NCI-H2029 treated with DMSO at 0.1 percent for 48 hours (cell line): ENCODE measurements at regions not wholly inside any gene's neighbourhood (a gene's known extent, or its start where the extent isn't known, plus 50 kb on each side); places are given as distances from the start of the nearest gene placed in this dataset.

Experiments used
- DNase-seq: peaks from one replicate; lab custom pipeline; 2025; lab: John Stamatoyannopoulos, UW

DNA sequence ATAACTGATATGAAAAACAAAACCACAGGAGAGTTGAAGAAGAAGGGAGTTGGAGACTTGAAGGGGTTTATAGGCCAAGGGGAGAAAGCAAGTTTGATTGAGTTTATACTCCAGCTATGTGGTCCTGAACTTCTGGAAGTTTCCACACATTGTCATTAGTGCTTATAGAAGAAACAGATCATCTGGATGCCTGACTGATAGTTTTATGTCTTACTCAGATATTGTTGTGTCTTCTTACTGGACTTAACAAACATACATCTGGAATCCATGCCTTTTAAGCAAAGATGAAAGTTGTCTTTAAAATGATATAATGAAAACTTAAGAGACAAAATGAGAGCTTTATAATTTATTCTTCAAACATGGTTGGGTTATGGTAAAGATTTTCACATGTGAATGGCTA, 101.3 kb upstream of the FZD8 start:
- DNase-seq = no peak

GRCh38 chr10:35739998-35740397, 97.9 kb upstream of the FZD8 start:
- no peak for DNase-seq

DNA sequence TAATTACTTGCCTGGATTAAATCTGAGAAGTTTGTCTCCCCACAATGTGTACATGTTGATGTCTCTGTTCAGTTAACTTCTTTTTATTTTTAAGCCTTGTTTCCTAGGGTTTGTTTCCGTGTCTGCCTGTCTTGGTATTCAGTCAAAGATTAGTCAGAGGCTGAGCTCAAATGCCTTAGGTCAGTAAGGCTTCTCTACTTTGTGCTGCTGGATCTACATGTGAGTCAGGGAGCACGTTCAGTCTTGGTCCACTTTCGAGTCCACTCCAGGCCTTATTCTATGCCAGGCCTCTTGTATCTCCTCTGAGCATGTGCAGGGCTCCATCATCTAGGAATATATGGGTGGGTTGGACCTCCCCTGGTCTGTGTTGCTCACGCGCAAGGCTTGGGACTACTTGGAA, 93.3 kb upstream of the FZD8 start:
- no peak for DNase-seq

DNA sequence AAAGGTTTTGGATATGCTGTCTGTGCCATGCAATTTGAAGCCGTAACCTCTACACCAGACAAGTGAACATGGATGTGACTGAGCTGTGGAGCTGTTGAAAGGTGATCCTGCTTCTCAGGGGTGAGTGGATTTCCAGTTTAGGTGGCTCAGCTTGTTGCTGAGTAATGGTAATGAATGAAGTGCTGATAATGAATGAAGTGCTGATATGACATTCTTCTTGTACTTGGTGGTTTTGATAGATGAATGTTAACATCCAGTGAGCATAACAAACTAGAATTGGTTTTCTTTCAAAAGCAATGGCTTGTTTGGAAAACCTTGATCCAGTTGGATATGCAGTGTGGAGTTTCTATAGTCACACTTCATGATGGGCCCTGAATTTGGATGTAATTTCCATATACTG, 89.7 kb upstream of the FZD8 start:
- no peak for DNase-seq

GRCh38 chr10:35728341-35728740, 86.2 kb upstream of the FZD8 start:
- DNase-seq = no peak

DNA sequence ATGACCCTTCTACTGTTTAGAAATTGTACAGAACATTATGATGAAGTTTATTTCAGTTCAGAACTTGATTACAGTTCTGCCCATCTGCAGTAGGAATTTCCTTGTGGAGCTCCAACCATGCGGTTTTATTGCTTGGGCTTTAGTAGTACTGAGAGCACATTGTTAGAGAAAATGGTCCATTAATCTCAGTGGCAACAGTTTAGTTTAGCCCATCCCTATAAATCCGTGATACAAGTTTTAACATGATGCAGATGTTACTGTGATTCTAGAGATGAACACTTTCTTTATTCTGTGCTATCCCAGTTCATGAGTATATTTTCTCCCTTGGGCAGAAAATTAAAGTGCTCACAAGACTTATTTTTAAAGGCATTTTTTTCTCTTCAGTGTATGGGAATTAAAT, 84.8 kb upstream of the FZD8 start:
- DNase-seq = no peak

GRCh38 chr10:35723992-35724391, 81.9 kb upstream of the FZD8 start:
- DNase-seq = no peak

- no peak for DNase-seq
Measured at GRCh38 chr10:35723059-35723458, 81.0 kb upstream of the FZD8 start.

DNA sequence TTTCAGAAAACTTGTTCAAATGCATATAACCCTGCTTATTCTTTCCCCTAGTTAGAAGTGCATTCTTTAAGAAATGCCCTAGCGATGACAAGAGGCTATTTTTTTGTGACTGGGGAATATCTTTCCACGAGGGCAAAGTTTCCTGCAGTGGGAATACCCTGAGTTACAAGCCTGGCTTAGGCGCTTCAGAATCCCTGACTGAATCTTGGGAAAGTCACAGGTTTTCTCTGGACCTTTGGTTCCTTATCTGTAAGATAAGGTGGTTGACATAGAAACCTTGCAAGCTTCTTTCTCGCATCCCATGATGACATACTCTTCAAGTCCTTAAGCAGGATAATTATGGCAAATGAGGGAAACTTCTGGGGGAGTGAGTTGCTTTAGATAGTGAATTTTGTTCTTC, 80.5 kb upstream of the FZD8 start:
- no peak for DNase-seq

DNA sequence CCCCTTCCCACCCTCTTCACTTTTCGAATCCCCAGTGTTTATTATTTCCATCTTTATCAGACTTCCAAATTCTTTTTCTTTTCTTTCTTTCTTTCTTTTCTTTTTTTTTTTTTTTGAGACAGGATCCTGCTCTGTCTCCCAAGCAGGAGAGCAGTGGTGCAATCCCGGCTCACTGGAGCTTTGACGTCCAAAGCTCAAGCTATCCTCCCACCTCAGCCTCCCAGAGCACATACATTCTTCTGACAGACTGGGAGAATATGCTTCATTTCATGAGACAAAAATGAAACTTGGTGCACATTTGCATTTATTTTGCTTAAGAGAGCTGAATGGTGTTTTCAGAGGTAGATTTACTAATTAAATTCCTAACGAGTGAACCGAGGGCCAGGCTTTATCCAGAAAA, 80.1 kb upstream of the FZD8 start:
- DNase-seq = no peak

DNA sequence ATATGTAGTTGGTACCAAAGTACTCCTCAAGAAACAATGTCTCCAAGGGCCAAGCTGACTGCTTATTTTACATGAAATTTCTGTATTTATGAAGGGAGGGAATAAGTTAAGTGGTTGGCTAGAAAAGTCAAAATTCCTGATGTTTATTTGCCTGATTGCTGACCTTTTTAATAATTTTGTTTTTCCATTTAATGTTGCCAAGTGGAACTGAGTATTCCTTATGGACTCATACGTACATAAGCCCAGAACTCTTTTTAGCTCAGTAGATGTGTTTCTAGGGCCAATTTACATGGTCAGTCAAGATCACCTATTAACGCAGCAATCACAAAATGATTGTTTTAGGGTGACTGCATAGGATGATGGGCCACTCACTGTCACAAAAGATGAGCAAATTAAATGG, 78.3 kb upstream of the FZD8 start:
- DNase-seq = no peak

GRCh38 chr10:35716776-35717175, 74.7 kb upstream of the FZD8 start:
- DNase-seq = no peak

DNA sequence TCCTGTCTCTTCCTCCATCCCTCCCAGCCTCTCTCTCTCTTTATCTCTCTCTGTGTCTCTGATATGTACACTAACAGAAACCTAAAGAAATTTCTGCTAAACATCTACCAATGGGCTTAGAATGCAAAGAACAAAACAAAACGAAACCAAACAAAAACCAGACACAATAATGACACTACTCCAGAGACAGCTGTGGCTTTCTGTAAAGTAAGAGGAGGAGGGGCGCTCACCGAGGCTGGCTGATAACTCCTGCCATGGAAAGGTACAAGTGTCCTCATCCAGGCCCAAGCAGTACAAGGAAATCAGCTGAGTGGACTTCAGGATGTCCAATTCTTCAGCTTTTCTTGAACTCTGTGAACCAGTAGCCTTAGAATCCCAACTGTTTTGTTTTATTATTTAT, 70.4 kb upstream of the FZD8 start:
- DNase-seq = peak; percentile 28

GRCh38 chr10:35711615-35712411, 69.7 kb upstream of the FZD8 start:
- peak; percentile 36 for DNase-seq

GRCh38 chr10:35707642-35708425, 65.7 kb upstream of the FZD8 start:
- DNase-seq = no peak

- no peak for DNase-seq
Measured at GRCh38 chr10:35706959-35707358, 64.9 kb upstream of the FZD8 start.

GRCh38 chr10:35705671-35706070, 63.6 kb upstream of the FZD8 start:
- DNase-seq = no peak

- no peak for DNase-seq
Measured at GRCh38 chr10:35705051-35705450, 63.0 kb upstream of the FZD8 start.

DNA sequence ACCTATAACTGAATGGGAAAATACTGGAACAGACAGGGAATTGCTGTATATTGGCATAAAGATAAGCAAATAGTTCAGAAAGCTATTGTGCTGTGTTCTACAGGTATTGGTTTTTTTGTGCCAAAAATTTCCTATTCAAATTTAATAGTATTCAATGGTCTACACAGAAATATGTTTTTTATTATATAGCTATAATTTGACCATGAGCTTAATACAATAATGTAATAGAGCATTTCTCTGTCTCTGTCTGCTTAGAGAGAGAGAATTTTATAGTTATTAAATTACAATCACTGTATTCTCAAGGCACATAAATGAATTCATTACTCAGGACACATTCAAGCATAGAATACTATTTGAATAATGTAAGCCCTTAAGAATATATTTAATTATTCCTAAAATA, 62.3 kb upstream of the FZD8 start:
- no peak for DNase-seq

DNA sequence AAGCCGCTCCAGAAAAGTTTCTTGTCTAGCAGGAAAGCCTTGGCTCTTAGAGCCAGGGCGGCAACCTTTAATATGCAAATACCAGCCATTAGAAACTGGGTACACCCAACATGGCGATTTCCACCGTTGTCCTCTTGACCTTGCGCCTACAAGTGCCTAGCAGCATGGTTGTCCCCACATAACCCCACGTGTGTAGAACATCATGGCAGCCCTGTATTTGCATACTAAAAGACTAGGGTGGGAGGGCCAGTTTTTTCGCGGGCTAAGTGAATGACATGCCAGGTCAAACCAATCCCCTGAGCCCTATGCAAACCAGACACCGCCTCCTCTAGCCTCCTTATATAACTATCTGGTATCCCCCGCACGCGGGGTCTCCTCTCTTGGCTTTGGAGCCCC, 58.4 kb upstream of the FZD8 start:
- no peak for DNase-seq

- no peak for DNase-seq
Measured at GRCh38 chr10:35699848-35700486, 57.9 kb upstream of the FZD8 start.

- DNase-seq = no peak
Measured at GRCh38 chr10:35696392-35697287, 54.5 kb upstream of the FZD8 start.
